Astrocyte of the spinal cord (primary cell): ENCODE measurements at regions not wholly inside any gene's neighbourhood (a gene's known extent, or its start where the extent isn't known, plus 50 kb on each side); places are given as distances from the start of the nearest gene placed in this dataset.

Experiments
- DNase-seq: peaks from one replicate; pipeline ENCODE4 v3.0.0; 2011; ENCODE audit warnings: low read depth, low spot score
- H3K4me3 ChIP-seq: 2 replicates; pipeline ENCODE4 v1.5.1; 2011; ENCODE audit warnings: low read depth, mild to moderate bottlenecking, low read length, moderate library complexity
- in situ Hi-C: cut with HindIII; loops from 2 replicates; pipeline ENCODE4 v1.10.0; 2017; ENCODE audit warnings: low sequenced_read_pairs
- TF ChIP-seq, protein P1 (sequence below): IDR thresholded peaks from 2 replicates; pipeline ENCODE4 v1.5.1; 2012; ENCODE audit warnings: low read depth, mild to moderate bottlenecking, low read length, inconsistent platforms

DNA sequence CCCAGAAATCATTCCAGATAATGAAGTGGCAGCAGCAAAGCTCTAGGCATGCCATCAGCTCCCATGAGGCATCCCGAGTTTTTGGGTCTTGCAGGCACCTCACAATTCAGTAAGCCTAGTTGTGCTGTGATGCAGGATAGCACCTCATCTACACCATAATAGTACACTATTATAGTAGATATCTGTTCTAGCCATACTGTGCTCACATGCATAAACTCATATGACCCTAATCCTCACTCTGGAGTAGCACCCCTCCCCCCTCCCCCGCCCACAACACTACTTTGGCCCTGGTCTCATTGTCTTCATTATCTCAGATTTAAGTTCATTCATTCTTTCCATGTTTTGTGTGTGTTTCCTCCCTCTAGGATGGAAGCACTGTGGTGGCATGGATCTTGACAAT, 102.5 kb upstream of the PITX1 start:
- TF ChIP-seq, protein P1, sequence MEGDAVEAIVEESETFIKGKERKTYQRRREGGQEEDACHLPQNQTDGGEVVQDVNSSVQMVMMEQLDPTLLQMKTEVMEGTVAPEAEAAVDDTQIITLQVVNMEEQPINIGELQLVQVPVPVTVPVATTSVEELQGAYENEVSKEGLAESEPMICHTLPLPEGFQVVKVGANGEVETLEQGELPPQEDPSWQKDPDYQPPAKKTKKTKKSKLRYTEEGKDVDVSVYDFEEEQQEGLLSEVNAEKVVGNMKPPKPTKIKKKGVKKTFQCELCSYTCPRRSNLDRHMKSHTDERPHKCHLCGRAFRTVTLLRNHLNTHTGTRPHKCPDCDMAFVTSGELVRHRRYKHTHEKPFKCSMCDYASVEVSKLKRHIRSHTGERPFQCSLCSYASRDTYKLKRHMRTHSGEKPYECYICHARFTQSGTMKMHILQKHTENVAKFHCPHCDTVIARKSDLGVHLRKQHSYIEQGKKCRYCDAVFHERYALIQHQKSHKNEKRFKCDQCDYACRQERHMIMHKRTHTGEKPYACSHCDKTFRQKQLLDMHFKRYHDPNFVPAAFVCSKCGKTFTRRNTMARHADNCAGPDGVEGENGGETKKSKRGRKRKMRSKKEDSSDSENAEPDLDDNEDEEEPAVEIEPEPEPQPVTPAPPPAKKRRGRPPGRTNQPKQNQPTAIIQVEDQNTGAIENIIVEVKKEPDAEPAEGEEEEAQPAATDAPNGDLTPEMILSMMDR, result no peak
- H3K4me3 ChIP-seq, result no peak overlapping the region
- in situ Hi-C loops, result no loop called here
- DNase-seq, result no peak

DNA sequence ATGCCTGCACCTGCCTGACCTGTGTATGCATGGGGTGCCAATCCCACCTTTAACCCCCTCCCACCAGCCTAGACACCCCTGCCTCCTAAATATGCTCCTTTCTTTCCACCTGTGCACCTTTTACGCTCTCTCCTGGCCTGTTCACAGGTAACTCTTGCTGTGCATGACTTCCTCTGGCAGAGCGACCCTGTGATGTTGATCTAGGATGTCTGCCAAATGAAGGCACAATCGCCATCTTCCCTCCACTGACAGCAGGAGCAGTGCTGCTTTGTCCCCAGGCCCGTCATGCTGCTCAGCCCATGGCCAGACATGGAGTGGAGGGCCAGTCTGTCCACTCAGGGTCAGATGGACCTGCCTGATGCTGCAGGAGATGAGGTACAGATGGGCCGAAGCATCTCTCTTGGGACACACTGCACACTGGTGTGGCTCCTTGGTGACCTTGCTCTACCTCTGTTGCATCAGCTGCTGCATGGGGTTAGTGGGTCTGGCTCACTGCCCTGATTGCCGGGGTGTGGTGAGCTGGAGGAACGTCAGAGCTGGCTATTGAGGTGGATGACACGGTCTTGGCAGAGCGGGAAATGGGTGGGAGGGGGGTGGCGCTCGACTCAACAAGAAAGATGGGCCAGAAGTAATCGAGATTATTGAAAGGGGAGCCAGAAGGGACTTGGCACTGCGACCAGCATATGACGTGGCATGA, 101.7 kb upstream of the PITX1 start:
- in situ Hi-C loops, result no loop called here
- H3K4me3 ChIP-seq, result no peak overlapping the region
- TF ChIP-seq, protein P1, result no peak
- DNase-seq, result peak; percentile 55

DNA sequence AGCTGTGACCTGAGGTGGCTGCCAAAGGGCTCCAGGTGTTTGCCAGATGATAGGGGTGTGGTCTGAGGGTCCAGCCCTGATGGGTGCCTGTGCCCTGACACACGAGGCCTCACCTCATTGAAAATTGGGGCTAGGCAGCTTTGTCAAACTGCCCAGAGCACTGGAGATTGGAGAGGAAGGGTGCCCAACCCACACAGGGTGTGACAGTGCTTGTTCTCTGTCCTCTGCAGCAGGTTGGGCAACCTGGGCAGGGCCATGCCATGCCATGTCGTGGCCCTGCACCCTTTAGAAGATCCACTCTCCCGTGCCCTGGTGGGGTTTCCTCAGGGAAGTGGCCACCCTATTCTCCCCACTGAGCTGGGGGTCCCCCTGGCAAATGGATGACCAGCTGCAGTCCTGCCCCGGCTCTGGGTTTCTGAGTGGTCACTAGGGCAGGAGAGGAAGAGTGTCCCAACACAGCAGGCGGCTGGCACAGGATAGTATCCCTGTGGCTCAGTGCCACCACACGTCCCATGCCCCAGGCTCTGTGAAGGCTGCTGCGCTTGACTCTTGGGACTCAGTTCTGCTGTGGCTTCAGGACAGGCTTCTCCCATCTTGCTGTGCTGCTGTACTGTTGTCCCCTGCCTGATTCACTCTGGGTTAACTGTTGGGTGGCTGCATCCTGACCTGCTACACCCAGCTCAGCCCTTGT, 100.8 kb upstream of the PITX1 start:
- DNase-seq, result no peak
- TF ChIP-seq, protein P1, result no peak
- in situ Hi-C loops, result no loop called here
- H3K4me3 ChIP-seq, result no peak overlapping the region

DNA sequence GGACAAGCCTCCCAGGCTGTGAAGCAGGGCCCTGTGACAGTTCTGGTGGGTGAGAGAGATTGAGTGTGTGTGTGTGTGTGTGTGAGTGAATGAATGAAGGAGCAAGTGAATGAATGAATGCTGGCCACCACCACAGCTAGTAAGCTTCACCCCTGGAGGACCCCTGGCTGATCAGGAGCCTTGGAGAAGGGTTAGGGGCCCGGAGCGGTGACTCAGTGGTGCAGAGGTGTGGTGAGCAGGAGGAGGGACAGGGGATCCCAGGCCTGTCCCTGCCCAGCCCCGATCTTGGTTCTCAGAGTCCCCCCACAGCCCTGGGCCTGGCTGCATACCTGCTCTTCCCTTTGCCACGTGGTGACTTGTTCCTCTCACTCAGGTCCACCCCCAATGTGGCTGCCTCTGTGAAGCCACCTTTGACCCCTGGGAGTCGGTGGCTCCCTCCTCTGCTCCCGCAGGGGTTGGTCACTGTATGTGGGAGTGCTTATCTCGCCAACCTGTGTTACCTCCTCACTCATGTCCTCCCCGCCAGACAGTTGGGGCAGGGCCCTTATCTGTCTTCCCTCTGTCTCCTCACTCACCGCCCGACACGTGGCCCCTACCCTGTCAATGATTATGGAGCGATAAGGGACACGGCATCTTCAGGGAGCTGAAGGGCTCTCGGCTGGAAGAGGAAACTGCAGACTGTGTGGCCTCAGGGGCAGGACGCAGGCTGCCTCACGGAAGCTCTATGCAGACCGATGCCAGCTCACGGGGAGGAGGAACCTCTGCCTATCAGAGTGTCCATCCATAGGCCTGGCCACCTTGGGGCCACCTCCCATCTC, 99.9 kb upstream of the PITX1 start:
- no peak for DNase-seq
- TF ChIP-seq, protein P1, result no peak
- H3K4me3 ChIP-seq, result no peak overlapping the region
- in situ Hi-C loops, result no loop called here

DNA sequence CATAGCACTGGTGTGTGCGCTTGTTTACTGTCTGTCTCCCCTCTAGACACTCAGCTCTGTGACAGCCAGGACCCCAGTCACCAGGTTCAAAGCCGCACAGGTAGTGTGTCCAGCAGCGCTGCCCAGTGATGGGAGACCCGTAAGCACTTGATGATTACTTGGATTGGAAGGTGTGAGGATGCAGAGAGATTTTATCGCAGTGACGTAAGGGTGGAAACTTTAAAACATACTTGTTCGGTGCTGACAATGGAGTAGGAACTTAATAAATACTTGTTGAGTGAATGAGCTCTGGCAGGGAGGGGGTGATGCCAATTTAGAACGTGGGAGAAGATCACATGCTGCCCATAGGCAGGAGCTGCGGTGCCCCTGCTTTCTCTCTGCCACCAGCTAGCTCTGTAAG, 99.2 kb upstream of the PITX1 start:
- TF ChIP-seq, protein P1, result no peak
- DNase-seq, result no peak
- in situ Hi-C loops, result no loop called here
- no peak overlapping the region for H3K4me3 ChIP-seq

DNA sequence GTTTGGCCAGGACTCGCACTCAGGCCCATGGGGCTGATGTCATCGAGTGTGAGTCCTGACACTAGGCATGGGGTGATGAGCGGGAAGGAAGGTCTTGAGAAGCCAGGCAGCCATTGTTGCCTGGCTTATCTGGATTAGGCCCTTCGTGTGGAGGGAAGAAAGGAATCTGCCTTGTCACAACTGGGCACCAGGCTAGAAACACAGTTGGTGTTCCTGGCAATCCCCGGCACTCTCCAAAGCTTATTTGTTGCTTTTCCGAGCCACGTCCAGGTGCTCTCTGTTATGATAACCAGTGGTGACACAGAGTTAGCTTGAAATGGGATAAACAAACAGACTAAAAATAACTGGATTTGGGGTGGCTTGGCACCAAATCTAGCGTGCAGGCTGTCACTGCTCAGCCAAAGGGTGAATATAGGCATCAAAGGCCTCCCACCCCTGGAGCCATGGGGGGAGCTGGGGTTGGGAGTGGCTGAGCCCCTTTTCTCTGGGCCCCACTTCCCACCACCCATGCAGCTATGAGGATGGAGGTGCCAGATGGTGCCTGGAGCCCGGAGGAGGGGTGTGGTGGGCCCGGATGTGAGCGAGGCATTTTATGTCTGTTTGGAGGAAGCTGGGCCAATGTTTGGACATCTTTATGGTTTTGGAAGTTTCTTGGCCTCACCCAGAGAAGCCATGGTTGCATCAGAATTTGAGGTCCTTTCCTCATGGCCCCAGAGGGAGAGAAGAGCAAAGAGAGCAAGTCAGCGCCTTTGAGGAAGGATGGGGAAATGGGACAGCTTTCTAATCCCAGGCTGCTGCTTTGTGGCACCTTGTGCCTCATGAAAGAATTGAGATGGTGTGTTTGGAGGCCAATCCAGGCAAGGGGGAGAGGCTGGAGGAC, 98.0 kb upstream of the PITX1 start:
- in situ Hi-C loops, result no loop called here
- no peak for DNase-seq
- no peak overlapping the region for H3K4me3 ChIP-seq
- TF ChIP-seq, protein P1, result no peak
